Mammary epithelial cell (primary cell): ENCODE measurements at regions not wholly inside any gene's neighbourhood (a gene's known extent, or its start where the extent isn't known, plus 50 kb on each side); places are given as distances from the start of the nearest gene placed in this dataset.

Experiments
- CTCF ChIP-seq, 2 donors: IDR thresholded peaks in 1 of 2; conservative IDR thresholded peaks in 1 of 2; 2 replicates each; pipeline ENCODE4 v1.5.1; 2011 to 2012; ENCODE audit warnings: inconsistent platforms in 2 of 2, low read length in 2 of 2, mild to moderate bottlenecking in 2 of 2, control low read depth in 1 of 2, low read depth in 1 of 2; ENCODE audit not compliant: insufficient read depth in 1 of 2; ENCODE audit errors: extremely low read depth in 1 of 2
- EZH2 ChIP-seq: IDR thresholded peaks from 2 replicates; pipeline ENCODE4 v1.6.1; 2012; ENCODE audit warnings: low read length, inconsistent platforms, borderline replicate concordance

- no peak for TF ChIP-seq CTCF (conservative IDR thresholded peaks at IDR 0.05 in 1 of 2, IDR thresholded peaks at IDR 0.05 in 1 of 2; ENCODE audit: extremely low read depth in 1 of 2, insufficient read depth in 1 of 2, low read depth in 1 of 2, low read length in 2 of 2)
- no peak for TF ChIP-seq EZH2
Observed at GRCh38 chr11:70597006-70597555, 198.8 kb downstream of the CTTN start.
